Myocyte (in vitro differentiated cells): ENCODE measurements at regions not wholly inside any gene's neighbourhood (a gene's known extent, or its start where the extent isn't known, plus 50 kb on each side); places are given as distances from the start of the nearest gene placed in this dataset.

Source experiments
- DNase-seq: peaks from one replicate; pipeline ENCODE4 v3.0.0-alpha.2; 2012; ENCODE audit warnings: low read depth

GRCh38 chr11:21820176-21820575 is 372.7 kb upstream of the ANO5 start:
- DNase-seq, result no peak

GRCh38 chr11:21825127-21825526 is 367.8 kb upstream of the ANO5 start:
- no peak for DNase-seq

DNA sequence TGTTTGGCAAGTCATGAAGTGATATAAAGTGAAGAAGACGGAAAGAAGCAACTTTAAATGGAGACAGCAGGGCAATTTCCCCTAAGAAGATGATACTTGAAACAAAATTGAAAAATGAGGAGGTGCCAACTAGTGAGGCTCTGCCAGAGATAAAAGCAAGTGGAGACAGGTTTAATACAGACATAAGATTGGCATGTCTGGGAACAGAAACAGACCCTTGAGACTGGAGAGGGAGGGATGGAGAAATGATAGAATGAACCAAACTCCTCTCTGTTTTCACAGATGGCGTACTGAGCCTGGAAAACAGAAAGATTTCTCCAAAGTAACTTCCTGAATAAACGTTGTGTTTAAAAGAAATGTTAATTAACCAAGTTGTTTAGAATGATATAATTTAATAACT is 354.5 kb upstream of the ANO5 start:
- no peak for DNase-seq

DNA sequence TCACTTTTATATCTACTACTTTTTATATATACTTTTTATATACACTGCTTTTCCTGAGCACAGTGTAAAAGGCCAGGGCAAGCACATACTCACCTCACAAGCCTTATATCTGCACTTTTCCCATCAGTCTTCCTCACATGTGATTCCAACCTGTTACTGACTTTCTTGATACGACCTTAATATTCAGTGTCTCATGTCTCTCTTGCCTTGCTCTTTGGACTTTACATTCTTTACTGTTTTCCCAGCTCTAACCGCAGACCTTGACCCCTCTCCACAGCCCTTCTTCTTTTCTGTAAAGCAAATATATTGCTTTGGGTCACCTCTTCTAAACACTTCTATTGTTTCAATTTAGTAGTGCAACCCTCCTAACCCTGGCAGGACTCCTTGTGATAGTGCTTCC is 353.1 kb upstream of the ANO5 start:
- no peak for DNase-seq

- no peak for DNase-seq
Observed at GRCh38 chr11:21861314-21861713, 331.6 kb upstream of the ANO5 start.

DNA sequence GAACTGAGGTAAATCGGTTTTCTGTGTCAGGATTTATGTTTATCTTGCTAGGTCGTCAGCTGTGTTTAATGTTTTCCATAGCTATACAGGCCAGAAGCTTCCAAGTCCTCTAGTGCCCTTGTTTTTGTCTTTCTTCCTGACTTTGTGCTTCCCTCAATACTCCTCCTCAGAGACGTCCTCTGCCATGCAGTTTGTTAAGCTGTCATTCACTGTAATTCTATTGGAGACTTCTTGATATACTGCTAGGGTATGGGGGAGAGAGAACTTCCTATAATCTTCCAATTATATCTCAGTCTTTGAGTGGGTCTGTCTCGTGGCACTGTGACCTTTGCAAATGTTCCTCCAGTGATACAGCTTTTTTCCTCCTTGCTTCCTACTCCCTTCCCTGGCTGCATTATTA is 327.3 kb upstream of the ANO5 start:
- no peak for DNase-seq

GRCh38 chr11:21866781-21867180 is 326.1 kb upstream of the ANO5 start:
- no peak for DNase-seq

- no peak for DNase-seq
Observed at GRCh38 chr11:21877151-21877550, 315.7 kb upstream of the ANO5 start.

- no peak for DNase-seq
Observed at GRCh38 chr11:21883354-21883753, 309.5 kb upstream of the ANO5 start.

- no peak for DNase-seq
Observed at GRCh38 chr11:21888814-21889213, 304.1 kb upstream of the ANO5 start.

GRCh38 chr11:21892736-21893564 is 299.9 kb upstream of the ANO5 start:
- no peak for DNase-seq

- no peak for DNase-seq
Observed at GRCh38 chr11:21893565-21893867, 299.4 kb upstream of the ANO5 start.

- DNase-seq, result no peak
Observed at GRCh38 chr11:21894492-21894891, 298.4 kb upstream of the ANO5 start.

DNA sequence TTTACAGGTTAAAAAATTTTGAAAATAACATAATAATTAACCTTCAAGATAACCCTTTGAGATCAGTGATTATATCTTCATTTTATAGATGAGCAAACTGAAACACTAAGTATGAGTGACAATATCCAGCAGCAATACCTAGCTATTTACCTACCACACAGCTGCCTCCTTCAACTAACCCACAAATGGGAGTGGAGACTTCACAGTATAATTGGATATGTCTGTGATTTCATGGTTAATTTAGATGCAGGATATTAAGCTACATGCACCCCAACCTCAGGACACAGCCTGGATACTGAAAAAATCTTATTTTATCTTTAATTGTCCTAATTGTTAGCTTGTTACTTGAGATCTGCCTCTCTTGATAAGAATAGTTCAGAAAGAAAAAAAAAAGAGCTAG is 297.2 kb upstream of the ANO5 start:
- no peak for DNase-seq

GRCh38 chr11:21896216-21896615 is 296.7 kb upstream of the ANO5 start:
- DNase-seq, result no peak

DNA sequence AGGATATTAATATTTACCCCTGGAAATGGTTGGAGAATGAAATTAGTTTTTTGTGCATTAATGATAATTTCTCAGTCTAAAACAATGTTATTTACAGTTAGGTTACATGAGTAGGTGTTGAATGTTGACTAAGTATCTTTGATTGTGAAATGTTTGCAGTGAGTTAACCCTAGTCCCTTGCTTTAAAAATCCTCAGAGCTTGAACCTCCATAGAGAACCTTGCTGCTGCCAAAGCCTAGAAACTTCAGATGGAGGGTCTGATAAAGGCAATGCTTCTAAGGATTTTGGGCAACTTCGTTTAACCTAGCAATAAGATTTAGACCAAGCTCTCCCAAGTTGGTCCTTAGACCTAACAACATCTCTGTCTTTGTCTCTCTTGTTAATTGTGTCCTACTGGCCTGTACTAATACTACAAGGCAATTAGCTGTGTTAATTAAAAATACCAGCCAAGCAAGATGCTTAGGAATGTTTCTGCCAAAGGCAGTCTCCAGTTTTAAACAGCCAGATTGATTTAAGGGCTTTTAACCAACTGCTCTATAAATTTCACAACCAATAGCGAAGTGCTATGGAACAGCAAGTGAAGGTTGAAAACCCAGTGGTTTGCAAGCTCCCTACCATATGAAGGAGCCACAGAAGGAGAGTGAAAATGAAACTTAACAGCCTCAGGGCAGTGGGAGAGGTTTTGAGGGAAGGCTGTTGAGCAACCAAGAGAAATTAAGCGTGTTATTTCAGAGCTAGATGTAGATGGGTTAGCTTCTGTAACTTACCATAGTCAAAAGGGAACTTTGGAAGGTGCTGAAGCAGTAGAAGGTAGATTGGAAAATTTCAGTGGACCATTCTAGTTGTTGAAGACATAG is 295.9 kb upstream of the ANO5 start:
- DNase-seq, result no peak

DNA sequence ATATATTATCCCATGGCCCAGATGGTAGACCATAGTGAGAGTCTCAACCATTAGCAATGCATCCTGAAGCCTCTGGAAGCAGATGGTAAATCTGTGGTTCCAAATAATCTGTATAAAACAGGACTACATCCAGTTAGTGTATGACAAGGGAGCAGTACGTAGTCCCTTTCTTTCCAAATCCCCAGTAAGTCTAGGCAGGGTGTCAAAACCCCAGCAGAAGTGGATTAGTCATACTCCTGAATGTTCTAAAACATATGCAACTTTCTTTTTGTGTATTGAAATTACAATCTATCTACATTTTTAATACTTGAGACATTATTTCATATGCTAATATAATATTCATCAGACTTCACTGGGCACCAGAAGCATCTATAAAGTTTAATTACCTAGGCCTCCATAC is 295.1 kb upstream of the ANO5 start:
- no peak for DNase-seq

- no peak for DNase-seq
Observed at GRCh38 chr11:21908211-21908610, 284.7 kb upstream of the ANO5 start.

DNA sequence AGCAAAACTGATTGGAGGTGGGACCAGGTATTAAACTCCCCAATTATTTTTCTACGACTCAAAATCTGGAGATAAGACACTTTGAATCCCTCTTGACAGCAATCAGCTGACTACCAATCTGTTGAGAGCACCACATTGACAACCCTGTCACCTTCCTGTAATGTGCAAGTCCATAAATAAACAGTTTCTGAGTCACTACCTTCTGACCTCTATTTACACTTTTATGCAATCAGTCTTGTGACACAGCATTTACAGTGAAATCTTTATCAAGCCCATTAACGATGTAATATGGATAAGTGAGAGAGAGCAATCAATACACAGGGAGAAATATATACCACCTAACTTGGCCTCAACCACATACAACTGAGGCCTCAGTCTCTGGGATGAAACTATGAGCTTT is 283.7 kb upstream of the ANO5 start:
- DNase-seq, result no peak

GRCh38 chr11:21911061-21911460 is 281.8 kb upstream of the ANO5 start:
- no peak for DNase-seq

- no peak for DNase-seq
Observed at GRCh38 chr11:21912285-21912684, 280.6 kb upstream of the ANO5 start.

DNA sequence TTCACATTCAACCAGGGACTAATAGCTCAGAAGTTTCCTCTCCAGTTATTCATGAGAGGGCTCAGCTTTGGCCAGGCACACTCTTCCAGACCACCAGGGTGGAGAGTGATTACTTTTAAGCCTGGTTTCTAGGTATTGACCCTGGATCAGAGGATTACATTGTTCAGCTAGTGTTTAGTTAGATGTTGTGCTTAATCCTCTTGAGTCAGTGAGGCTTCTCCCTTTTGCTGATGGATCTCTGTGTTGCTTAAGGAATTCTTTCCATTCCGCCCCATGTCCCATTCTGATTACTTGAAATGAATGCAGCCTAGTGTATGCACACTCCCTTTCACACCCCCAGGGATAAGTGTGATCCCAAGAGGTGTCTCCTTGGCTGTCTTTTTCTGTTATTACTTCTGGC is 271.7 kb upstream of the ANO5 start:
- DNase-seq, result no peak

GRCh38 chr11:21924262-21924661 is 268.6 kb upstream of the ANO5 start:
- DNase-seq, result no peak
